ENCODE measurements at regions not wholly inside any gene's neighbourhood (a gene's known extent, or its start where the extent isn't known, plus 50 kb on each side); places are given as distances from the start of the nearest gene placed in this dataset.

DNA sequence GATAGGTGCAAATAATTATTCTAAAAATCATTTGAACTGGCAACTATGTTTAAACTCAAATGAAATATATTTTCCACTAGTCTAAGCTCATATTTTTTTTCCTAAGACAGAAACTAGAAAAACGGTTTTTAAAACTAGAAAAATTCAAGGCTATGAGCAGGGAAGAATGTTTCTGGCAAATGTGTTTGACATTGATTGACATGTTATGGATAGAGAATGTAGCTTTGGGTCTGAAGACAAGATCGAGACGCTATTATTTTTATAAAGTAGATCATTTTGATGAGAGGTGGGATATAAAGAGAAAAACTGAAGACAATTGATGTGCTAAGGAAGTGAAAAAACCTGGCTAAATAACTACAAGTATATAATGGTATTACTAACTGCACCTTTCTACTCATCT, 415.2 kb downstream of the GABRB3 start:
- 79 to 89% methylated on average over 3 of the region's 3 CpGs for WGBS, 2 donors
- no peak overlapping the region for H3K4me3 ChIP-seq

GRCh38 chr15:26355472-26356074, 417.3 kb downstream of the GABRB3 start:
- Histone ChIP-seq H3K27me3 (ENCODE audit: control insufficient read depth in 3 of 3, insufficient read depth in 3 of 3, low read length in 2 of 3) (no peaks in the 10 kb centered on the region), H3K4me3 (no peak overlapping the region), H3K9ac (ENCODE audit: insufficient read depth in 1 of 2, low read length in 2 of 2) (no peak overlapping the region), H3K4me1 (ENCODE audit: control insufficient read depth in 5 of 5, insufficient read depth in 5 of 5, low read length in 5 of 5) (no peaks in the 10 kb centered on the region), H3K36me3 (ENCODE audit: control insufficient read depth in 4 of 4, insufficient read depth in 4 of 4, low read length in 4 of 4) (no peaks in the 10 kb centered on the region), H3K27ac (ENCODE audit: low read depth in 1 of 2, low read length in 1 of 2) (no peak overlapping the region), H3K9me3 (ENCODE audit: control insufficient read depth in 4 of 4, insufficient read depth in 3 of 4, low read length in 3 of 4) (peaks cover 0 to 2% (median 0%) of the 10 kb centered on the region in 4 donors)
- ATAC-seq (ENCODE audit: insufficient read depth, low FRiP score) (no peak), DNase-seq (no peak)
- 56 to 58% methylated on average over 8 of the region's 8 CpGs for WGBS, 2 donors
- no peak for TF ChIP-seq CTCF (IDR thresholded peaks at IDR 0.05; ENCODE audit: control extremely low read depth, extremely low read depth)

More for the DNA sequence above, 415.2 kb downstream of the GABRB3 start:
- Histone ChIP-seq H3K9me3 (ENCODE audit: control insufficient read depth in 4 of 4, insufficient read depth in 3 of 4, low read length in 3 of 4) (peaks cover 0 to 2% (median 0%) of the 10 kb centered on the region in 4 donors), H3K27me3 (ENCODE audit: control insufficient read depth in 3 of 3, insufficient read depth in 3 of 3, low read length in 2 of 3) (no peaks in the 10 kb centered on the region), H3K27ac (ENCODE audit: low read depth in 1 of 2, low read length in 1 of 2) (no peak overlapping the region), H3K4me1 (ENCODE audit: control insufficient read depth in 5 of 5, insufficient read depth in 5 of 5, low read length in 5 of 5) (no peaks in the 10 kb centered on the region), H3K9ac (ENCODE audit: insufficient read depth in 1 of 2, low read length in 2 of 2) (no peak overlapping the region), H3K36me3 (ENCODE audit: control insufficient read depth in 4 of 4, insufficient read depth in 4 of 4, low read length in 4 of 4) (no peaks in the 10 kb centered on the region)
- DNase-seq (no peak), ATAC-seq (ENCODE audit: insufficient read depth, low FRiP score) (no peak)
- TF ChIP-seq CTCF (IDR thresholded peaks at IDR 0.05; ENCODE audit: control extremely low read depth, extremely low read depth) = no peak

DNA sequence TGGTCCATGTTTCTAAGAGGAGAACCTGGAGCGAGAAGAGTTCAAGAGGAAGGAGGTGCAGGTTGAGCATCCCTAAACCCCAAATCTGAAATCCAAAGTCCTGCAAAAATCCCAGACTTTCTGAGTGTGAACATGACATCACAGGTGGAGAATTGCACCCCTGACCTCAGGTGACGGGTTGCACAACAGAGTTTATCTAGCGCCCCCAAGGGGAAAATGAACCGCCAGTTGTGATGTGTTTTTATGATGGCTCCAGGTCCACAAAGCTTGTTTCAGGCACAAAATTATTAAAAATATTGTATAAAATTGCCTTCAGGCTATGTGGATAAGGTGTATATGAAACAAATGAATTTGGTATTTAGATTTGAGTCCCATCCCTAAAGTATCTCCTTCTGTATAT, 420.0 kb downstream of the GABRB3 start:
- H3K4me1 ChIP-seq (ENCODE audit: control insufficient read depth in 5 of 5, insufficient read depth in 5 of 5, low read length in 5 of 5) = no peaks in the 10 kb centered on the region
- 81 to 92% methylated on average over 4 of the region's 4 CpGs for WGBS, 2 donors
- no peaks in the 10 kb centered on the region for H3K27me3 ChIP-seq (ENCODE audit: control insufficient read depth in 3 of 3, insufficient read depth in 3 of 3, low read length in 2 of 3)
- no peak overlapping the region for H3K27ac ChIP-seq (ENCODE audit: low read depth in 1 of 2, low read length in 1 of 2)
- no peak for ATAC-seq (ENCODE audit: insufficient read depth, low FRiP score)
- TF ChIP-seq CTCF (IDR thresholded peaks at IDR 0.05; ENCODE audit: control extremely low read depth, extremely low read depth) = no peak
- DNase-seq = no peak
- H3K4me3 ChIP-seq = no peak overlapping the region
- peaks cover 0 to 4% (median 0%) of the 10 kb centered on the region in 4 donors for H3K9me3 ChIP-seq (ENCODE audit: control insufficient read depth in 4 of 4, insufficient read depth in 3 of 4, low read length in 3 of 4)
- H3K36me3 ChIP-seq (ENCODE audit: control insufficient read depth in 4 of 4, insufficient read depth in 4 of 4, low read length in 4 of 4) = no peaks in the 10 kb centered on the region
- no peak overlapping the region for H3K9ac ChIP-seq (ENCODE audit: insufficient read depth in 1 of 2, low read length in 2 of 2)

DNA sequence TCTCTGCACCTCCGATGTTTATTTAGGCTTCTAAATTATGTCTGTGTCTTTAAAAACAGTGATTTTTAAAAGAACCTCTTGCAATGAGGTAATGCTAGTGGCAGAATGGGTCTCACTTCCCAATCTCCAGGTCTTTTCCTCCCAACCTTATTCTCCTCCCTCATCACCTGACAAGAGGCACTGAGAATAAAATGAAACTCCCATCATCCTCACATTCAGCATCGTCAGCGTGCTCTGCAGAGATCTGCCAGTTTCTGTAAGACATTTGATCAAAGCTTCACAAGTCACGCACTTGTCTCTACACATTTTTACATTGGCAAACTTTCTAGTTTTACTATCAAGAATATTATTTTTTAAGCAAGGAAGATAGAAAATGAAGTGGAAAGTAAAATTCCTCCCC, 420.5 kb downstream of the GABRB3 start:
- no peaks in the 10 kb centered on the region for H3K36me3 ChIP-seq (ENCODE audit: control insufficient read depth in 4 of 4, insufficient read depth in 4 of 4, low read length in 4 of 4)
- peaks cover 0 to 4% (median 0%) of the 10 kb centered on the region in 4 donors for H3K9me3 ChIP-seq (ENCODE audit: control insufficient read depth in 4 of 4, insufficient read depth in 3 of 4, low read length in 3 of 4)
- ATAC-seq (ENCODE audit: insufficient read depth, low FRiP score) (no peak), DNase-seq (no peak)
- no peak overlapping the region for H3K27ac ChIP-seq (ENCODE audit: low read depth in 1 of 2, low read length in 1 of 2)
- no peak for TF ChIP-seq CTCF (IDR thresholded peaks at IDR 0.05; ENCODE audit: control extremely low read depth, extremely low read depth)
- H3K27me3 ChIP-seq (ENCODE audit: control insufficient read depth in 3 of 3, insufficient read depth in 3 of 3, low read length in 2 of 3) = no peaks in the 10 kb centered on the region
- WGBS, 2 donors = 80 to 83% methylated on average over 4 of the region's 4 CpGs
- no peak overlapping the region for H3K9ac ChIP-seq (ENCODE audit: insufficient read depth in 1 of 2, low read length in 2 of 2)
- no peaks in the 10 kb centered on the region for H3K4me1 ChIP-seq (ENCODE audit: control insufficient read depth in 5 of 5, insufficient read depth in 5 of 5, low read length in 5 of 5)
- H3K4me3 ChIP-seq = no peak overlapping the region

Measured in lung (tissue), 11 donors.